Type B pancreatic cell (in vitro differentiated cells): ENCODE measurements at regions not wholly inside any gene's neighbourhood (a gene's known extent, or its start where the extent isn't known, plus 50 kb on each side); places are given as distances from the start of the nearest gene placed in this dataset.

ENCODE experiments used
- DNase-seq: peaks from one replicate; pipeline ENCODE4 v3.0.0; 2021; ENCODE audit warnings: mixed read lengths; ENCODE audit not compliant: unreplicated experiment; ENCODE audit errors: extremely low spot score
- H3K27ac Mint-ChIP-seq: 2 replicates; pipeline ENCODE4 v1.8.0; 2021; ENCODE audit warnings: mild to moderate bottlenecking, mixed read lengths
- H3K27me3 Mint-ChIP-seq: 2 replicates; pipeline ENCODE4 v1.8.0; 2021; ENCODE audit warnings: mixed read lengths
- H3K36me3 Mint-ChIP-seq: 2 replicates; pipeline ENCODE4 v1.8.0; 2021; ENCODE audit warnings: mixed read lengths
- H3K4me1 Mint-ChIP-seq: one replicate; pipeline ENCODE4 v1.8.0; 2021; ENCODE audit warnings: mixed read lengths; ENCODE audit not compliant: unreplicated experiment
- H3K4me3 Mint-ChIP-seq: 2 replicates; pipeline ENCODE4 v1.8.0; 2021; ENCODE audit warnings: mild to moderate bottlenecking, mixed read lengths
- H3K9me3 Mint-ChIP-seq: 2 replicates; pipeline ENCODE4 v1.8.0; 2021; ENCODE audit warnings: mixed read lengths
- TF ChIP-seq, protein P1 (sequence below): fragments of 200-600 bp; sonication (generic); conservative IDR thresholded peaks from 2 replicates; pipeline ENCODE4 v1.5.0; 2021; ENCODE audit warnings: antibody characterized with exemption, mild to moderate bottlenecking

DNA sequence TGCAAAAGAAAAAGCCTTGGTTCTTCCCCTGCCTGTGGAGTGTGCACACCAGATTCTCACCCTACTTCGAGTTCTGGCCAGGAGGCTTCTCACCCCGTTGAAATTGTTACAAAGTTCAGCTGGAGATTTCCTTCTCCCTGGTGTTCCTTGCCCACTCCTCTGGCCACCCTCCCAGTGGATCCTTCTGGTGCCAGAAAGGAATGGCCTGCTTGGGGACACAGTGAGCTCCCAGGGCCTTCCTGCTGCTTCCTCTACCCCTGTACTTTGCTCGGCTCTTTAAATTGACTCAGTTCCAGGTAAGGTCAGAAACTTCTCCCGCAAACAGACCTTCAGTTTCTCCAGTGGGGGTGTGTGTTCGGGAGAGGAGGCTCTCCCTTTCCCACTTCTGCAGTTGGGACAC, 140.1 kb upstream of the CFAP20DC start:
- no peak overlapping the region for H3K27ac Mint-ChIP-seq
- no peaks in the 10 kb centered on the region for H3K4me1 Mint-ChIP-seq

GRCh38 chr3:59189526-59189925, 139.7 kb upstream of the CFAP20DC start:
- H3K4me3 Mint-ChIP-seq, result no peak overlapping the region
- H3K4me1 Mint-ChIP-seq, result no peaks in the 10 kb centered on the region
- no peak for DNase-seq
- no peak overlapping the region for H3K27ac Mint-ChIP-seq
- TF ChIP-seq, protein P1, sequence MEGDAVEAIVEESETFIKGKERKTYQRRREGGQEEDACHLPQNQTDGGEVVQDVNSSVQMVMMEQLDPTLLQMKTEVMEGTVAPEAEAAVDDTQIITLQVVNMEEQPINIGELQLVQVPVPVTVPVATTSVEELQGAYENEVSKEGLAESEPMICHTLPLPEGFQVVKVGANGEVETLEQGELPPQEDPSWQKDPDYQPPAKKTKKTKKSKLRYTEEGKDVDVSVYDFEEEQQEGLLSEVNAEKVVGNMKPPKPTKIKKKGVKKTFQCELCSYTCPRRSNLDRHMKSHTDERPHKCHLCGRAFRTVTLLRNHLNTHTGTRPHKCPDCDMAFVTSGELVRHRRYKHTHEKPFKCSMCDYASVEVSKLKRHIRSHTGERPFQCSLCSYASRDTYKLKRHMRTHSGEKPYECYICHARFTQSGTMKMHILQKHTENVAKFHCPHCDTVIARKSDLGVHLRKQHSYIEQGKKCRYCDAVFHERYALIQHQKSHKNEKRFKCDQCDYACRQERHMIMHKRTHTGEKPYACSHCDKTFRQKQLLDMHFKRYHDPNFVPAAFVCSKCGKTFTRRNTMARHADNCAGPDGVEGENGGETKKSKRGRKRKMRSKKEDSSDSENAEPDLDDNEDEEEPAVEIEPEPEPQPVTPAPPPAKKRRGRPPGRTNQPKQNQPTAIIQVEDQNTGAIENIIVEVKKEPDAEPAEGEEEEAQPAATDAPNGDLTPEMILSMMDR, result no peak
- peaks cover 18% of the 10 kb centered on the region for H3K27me3 Mint-ChIP-seq
- H3K9me3 Mint-ChIP-seq, result no peaks in the 10 kb centered on the region
- H3K36me3 Mint-ChIP-seq, result no peaks in the 10 kb centered on the region

More for the DNA sequence above, 140.1 kb upstream of the CFAP20DC start:
- H3K27me3 Mint-ChIP-seq, result peaks cover 18% of the 10 kb centered on the region
- no peak for DNase-seq
- no peaks in the 10 kb centered on the region for H3K36me3 Mint-ChIP-seq
- TF ChIP-seq, protein P1, result no peak
- H3K9me3 Mint-ChIP-seq, result no peaks in the 10 kb centered on the region
- no peak overlapping the region for H3K4me3 Mint-ChIP-seq

GRCh38 chr3:59186725-59187124, 136.9 kb upstream of the CFAP20DC start:
- H3K4me3 Mint-ChIP-seq, result no peak overlapping the region
- TF ChIP-seq, protein P1, result no peak
- H3K36me3 Mint-ChIP-seq, result no peaks in the 10 kb centered on the region
- peaks cover 18% of the 10 kb centered on the region for H3K27me3 Mint-ChIP-seq
- H3K27ac Mint-ChIP-seq, result no peak overlapping the region
- no peak for DNase-seq
- H3K4me1 Mint-ChIP-seq, result no peaks in the 10 kb centered on the region
- H3K9me3 Mint-ChIP-seq, result no peaks in the 10 kb centered on the region

- Mint-ChIP-seq H3K4me1 (no peaks in the 10 kb centered on the region), H3K4me3 (no peak overlapping the region), H3K36me3 (no peaks in the 10 kb centered on the region), H3K9me3 (no peaks in the 10 kb centered on the region), H3K27me3 (peaks cover 18% of the 10 kb centered on the region), H3K27ac (no peak overlapping the region)
- no peak for DNase-seq
- TF ChIP-seq, protein P1, result no peak
These were observed 136.0 kb upstream of the CFAP20DC start for GRCh38 chr3:59185591-59186369.

GRCh38 chr3:59180006-59180405, 130.2 kb upstream of the CFAP20DC start:
- peaks cover 7% of the 10 kb centered on the region for H3K9me3 Mint-ChIP-seq
- no peaks in the 10 kb centered on the region for H3K36me3 Mint-ChIP-seq
- no peak overlapping the region for H3K4me3 Mint-ChIP-seq
- H3K27ac Mint-ChIP-seq, result no peak overlapping the region
- DNase-seq, result no peak
- H3K27me3 Mint-ChIP-seq, result no peaks in the 10 kb centered on the region
- TF ChIP-seq, protein P1, result no peak
- H3K4me1 Mint-ChIP-seq, result peaks cover 3% of the 10 kb centered on the region
